ENCODE measurements at regions not wholly inside any gene's neighbourhood (a gene's known extent, or its start where the extent isn't known, plus 50 kb on each side); places are given as distances from the start of the nearest gene placed in this dataset.

DNA sequence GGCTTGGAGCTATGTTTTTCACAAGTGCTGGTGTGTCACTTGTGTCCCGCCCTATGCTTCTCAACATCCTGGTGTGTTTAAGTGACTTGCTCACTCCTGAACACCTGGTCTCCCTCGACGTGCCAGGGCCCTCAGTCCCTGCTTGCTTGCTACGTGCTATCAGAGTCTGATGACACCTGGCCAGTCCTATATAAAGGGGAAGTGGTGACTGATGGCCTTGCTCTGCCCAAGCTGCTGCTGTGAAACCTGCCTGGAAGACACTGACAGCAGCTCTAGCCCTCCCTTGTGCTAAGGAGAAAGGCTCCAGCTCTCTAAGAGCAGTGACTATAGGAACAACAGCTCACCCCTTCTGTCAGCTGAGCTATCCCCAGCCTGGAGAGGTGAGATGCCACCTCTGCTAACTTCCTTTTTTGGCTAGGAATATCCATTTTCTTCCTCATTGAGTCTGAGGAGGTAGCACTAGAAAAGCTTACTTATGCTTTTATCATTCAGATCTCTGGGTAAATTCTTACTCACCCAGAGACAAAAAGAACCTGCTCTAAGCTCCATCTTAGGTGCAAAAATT, 77.2 kb upstream of the PLXNA4 start:
- Histone ChIP-seq H3K27me3 (no peaks in the 10 kb centered on the region), H3K27ac (no peak overlapping the region), H3K4me3 (no peak overlapping the region), H3K4me1 (peaks cover 0 to 5% (median 0%) of the 10 kb centered on the region in 3 donors), H3K36me3 (no peaks in the 10 kb centered on the region), H3K9me3 (no peaks in the 10 kb centered on the region)
- intact Hi-C loops (cut with DNase I), result no loop called here
- 74 to 78% methylated on average over 4 of the region's 4 CpGs for WGBS, 2 donors
- DNase-seq (no peak), ATAC-seq (no peak), FAIRE-seq (no peak)
- TF ChIP-seq, protein P1, sequence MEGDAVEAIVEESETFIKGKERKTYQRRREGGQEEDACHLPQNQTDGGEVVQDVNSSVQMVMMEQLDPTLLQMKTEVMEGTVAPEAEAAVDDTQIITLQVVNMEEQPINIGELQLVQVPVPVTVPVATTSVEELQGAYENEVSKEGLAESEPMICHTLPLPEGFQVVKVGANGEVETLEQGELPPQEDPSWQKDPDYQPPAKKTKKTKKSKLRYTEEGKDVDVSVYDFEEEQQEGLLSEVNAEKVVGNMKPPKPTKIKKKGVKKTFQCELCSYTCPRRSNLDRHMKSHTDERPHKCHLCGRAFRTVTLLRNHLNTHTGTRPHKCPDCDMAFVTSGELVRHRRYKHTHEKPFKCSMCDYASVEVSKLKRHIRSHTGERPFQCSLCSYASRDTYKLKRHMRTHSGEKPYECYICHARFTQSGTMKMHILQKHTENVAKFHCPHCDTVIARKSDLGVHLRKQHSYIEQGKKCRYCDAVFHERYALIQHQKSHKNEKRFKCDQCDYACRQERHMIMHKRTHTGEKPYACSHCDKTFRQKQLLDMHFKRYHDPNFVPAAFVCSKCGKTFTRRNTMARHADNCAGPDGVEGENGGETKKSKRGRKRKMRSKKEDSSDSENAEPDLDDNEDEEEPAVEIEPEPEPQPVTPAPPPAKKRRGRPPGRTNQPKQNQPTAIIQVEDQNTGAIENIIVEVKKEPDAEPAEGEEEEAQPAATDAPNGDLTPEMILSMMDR (IDR thresholded peaks at IDR 0.05), result no peak

DNA sequence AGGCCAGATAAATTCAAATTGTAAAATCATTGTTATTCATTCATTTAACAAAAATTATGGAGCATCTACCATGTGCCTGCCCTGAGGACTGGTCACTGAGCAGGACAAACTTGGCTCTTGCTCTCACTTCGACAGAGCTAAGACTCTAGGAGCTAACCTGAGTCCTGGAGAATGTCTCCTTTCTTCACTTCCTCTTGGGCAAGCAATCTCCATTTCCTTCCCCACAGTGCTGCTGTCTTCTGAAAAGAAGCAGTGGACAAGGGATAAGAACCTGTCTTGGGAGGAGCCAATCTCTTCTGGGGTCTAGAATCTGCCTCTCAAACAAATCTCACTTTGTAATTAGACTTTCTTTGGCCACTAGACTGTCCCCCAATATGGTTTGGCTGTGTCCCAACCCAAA, 76.2 kb upstream of the PLXNA4 start:
- Histone ChIP-seq H3K9me3 (no peaks in the 10 kb centered on the region), H3K27me3 (no peaks in the 10 kb centered on the region), H3K4me3 (no peak overlapping the region), H3K27ac (no peak overlapping the region), H3K4me1 (peaks cover 0 to 5% (median 0%) of the 10 kb centered on the region in 3 donors), H3K36me3 (no peaks in the 10 kb centered on the region)
- TF ChIP-seq, protein P1 (IDR thresholded peaks at IDR 0.05), result no peak
- intact Hi-C loops (cut with DNase I), result no loop called here
- FAIRE-seq (no peak), DNase-seq (no peak), ATAC-seq (no peak)
- WGBS, 2 donors, result 73 to 75% methylated on average over 1 of the region's 1 CpG

DNA sequence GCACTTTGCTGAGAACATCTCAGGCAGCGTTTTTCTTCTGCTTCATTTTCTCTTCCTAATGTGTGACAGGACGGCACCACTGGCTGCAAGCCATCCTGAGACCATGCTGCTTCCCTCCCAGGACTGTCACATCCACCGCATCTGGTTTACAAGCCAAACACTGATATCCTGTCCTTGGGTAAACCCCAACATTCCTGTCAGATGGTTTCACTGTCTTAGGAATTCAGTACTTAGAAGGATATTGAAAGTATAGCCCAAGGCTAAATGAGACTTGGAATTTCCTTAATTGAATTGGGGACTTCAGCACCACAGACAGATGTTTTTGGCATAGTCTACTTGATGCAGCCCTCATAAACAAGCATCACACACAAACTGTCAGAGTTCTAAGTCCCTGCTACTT, 74.2 kb upstream of the PLXNA4 start:
- no peaks in the 10 kb centered on the region for H3K27me3 ChIP-seq
- 11 to 20% methylated on average over 3 of the region's 3 CpGs for WGBS, 2 donors
- no peak overlapping the region for H3K4me3 ChIP-seq
- TF ChIP-seq, protein P1 (IDR thresholded peaks at IDR 0.05), result no peak
- no peaks in the 10 kb centered on the region for H3K36me3 ChIP-seq
- intact Hi-C loops (cut with DNase I), result no loop called here
- no peaks in the 10 kb centered on the region for H3K9me3 ChIP-seq
- FAIRE-seq (no peak), ATAC-seq (no peak), DNase-seq (no peak)
- H3K27ac ChIP-seq, result no peak overlapping the region
- H3K4me1 ChIP-seq, result peaks cover 0 to 5% (median 0%) of the 10 kb centered on the region in 3 donors

DNA sequence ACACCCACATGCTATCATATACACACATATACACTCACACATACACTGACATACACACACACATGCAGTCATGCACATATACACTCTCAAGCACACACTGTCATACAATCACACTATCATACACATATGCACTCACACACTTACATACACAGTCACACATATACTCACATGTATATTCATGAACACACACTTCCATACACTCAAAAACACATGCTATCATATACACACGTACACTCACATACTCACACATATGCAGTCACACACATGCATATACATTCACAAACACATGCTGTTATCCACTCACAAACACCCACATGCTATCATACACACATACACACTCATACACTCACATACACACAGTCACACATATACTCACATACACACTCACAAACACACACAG, 71.0 kb upstream of the PLXNA4 start:
- WGBS, 2 donors, result 97 to 100% methylated on average over 1 of the region's 1 CpG
- no peak overlapping the region for H3K4me3 ChIP-seq
- ATAC-seq, result no peak
- no peaks in the 10 kb centered on the region for H3K27me3 ChIP-seq
- no peak overlapping the region for H3K27ac ChIP-seq
- intact Hi-C loops (cut with DNase I), result no loop called here
- no peaks in the 10 kb centered on the region for H3K9me3 ChIP-seq
- no peaks in the 10 kb centered on the region for H3K36me3 ChIP-seq
- TF ChIP-seq, protein P1 (IDR thresholded peaks at IDR 0.05), result no peak
- DNase-seq, result no peak
- no peak for FAIRE-seq
- no peaks in the 10 kb centered on the region for H3K4me1 ChIP-seq

DNA sequence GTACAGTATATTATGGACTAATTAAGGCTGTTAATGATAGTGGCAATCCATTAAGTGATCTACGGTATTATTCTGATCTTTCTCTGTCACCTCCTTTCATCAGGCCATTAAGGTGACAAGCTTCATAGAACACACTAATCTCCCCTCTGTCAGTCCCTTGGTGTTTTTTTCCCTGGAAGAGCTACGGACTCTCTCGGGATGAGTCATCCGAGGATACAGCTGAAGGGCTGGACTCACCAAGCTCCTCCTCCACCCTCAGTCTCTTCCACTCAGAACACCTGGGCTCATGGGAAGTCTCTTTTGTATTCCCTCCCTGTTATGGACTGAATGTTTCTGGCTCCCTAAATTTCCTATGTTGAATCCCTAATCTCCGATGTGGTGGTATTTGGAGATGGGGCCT, 69.8 kb upstream of the PLXNA4 start:
- FAIRE-seq, result no peak
- ATAC-seq, result no peak
- Histone ChIP-seq H3K9me3 (no peaks in the 10 kb centered on the region), H3K27me3 (no peaks in the 10 kb centered on the region), H3K27ac (no peak overlapping the region), H3K36me3 (no peaks in the 10 kb centered on the region), H3K4me3 (no peak overlapping the region), H3K4me1 (no peaks in the 10 kb centered on the region)
- TF ChIP-seq, protein P1 (IDR thresholded peaks at IDR 0.05), result no peak
- intact Hi-C loops (cut with DNase I), result no loop called here
- 83 to 88% methylated on average over 5 of the region's 5 CpGs for WGBS, 2 donors
- no peak for DNase-seq
